GM23338 (cell line): ENCODE measurements at regions not wholly inside any gene's neighbourhood (a gene's known extent, or its start where the extent isn't known, plus 50 kb on each side); places are given as distances from the start of the nearest gene placed in this dataset.

Source experiments
- EZH2 ChIP-seq: fragments of 200-600 bp; sonication (generic); IDR thresholded peaks from one replicate; pipeline ENCODE4 v1.8.0; 2017; ENCODE audit warnings: antibody characterized with exemption, mild to moderate bottlenecking, low read depth; ENCODE audit not compliant: unreplicated experiment
- JUNB ChIP-seq: IDR thresholded peaks from one replicate; pipeline ENCODE4 v1.6.1; 2016; ENCODE audit warnings: antibody characterized with exemption; ENCODE audit not compliant: unreplicated experiment
- NANOG ChIP-seq: IDR thresholded peaks from 2 replicates; pipeline ENCODE4 v1.6.1; 2016; ENCODE audit warnings: antibody characterized with exemption, borderline replicate concordance
- REST ChIP-seq: IDR thresholded peaks from one replicate; pipeline ENCODE4 v1.6.1; 2018; ENCODE audit warnings: antibody characterized with exemption; ENCODE audit not compliant: unreplicated experiment

- TF ChIP-seq REST (no peak), JUNB (no peak), EZH2 (no peak), NANOG (no peak)
Observed at GRCh38 chr15:56293495-56294292, 50.0 kb upstream of the RFX7 start (continued).
